ENCODE measurements at regions not wholly inside any gene's neighbourhood (a gene's known extent, or its start where the extent isn't known, plus 50 kb on each side); places are given as distances from the start of the nearest gene placed in this dataset.

DNA sequence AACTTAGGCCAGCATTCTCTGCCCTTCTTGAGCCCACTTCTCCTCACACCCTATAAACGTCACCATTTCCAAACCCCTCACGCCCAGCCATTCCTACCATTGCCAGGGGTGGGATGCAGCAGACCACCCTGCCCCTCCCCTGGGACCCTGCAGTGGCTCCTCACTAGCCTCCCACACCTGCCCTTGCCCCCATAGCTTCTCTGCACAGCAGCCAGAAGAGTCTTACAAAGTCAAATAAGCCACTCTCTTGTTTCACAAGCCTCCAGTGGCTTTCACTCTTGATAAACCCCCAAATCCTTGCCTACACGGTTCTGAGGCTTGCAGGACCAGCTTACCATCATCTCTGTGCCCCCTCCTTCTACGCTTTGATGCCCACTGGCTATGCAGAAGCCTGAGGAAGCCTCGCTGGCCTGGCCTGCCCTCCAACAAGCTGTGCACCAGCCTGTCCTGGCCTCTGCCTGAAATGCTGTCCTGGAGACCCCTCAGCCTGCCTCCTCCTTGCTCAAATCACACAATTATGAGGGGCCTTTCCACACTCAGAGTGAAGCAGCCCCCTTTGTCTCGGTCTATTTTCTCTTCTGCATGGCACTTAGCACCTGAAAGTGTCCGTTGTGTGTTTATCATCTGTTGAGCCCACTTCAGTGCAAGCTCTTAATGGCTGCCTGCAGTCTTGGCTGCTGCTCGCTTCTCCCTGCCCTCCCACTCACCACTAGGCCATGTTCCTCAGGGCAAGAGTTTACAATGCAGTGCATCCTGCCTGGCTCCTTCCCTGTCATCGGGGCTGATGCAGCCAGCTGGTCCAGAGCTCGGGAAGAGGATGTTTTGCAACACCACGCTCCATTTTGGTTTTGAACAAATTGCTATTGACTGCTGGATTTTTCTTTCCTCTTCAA lies 82.6 kb upstream of the RGPD5 start:
- no peaks in the 10 kb centered on the region for H3K9me3 Mint-ChIP-seq
- Histone ChIP-seq H3K27me3 (no peaks in the 10 kb centered on the region), H3F3A (ENCODE audit: low read depth) (no peaks in the 10 kb centered on the region), H3K27ac (no peak overlapping the region), H2AFZ (replicated peaks) (peak overlapping the region; percentile 85), H3K4me2 (no peak overlapping the region), H3K9me3 (ENCODE audit: low read depth) (no peaks in the 10 kb centered on the region), H3K36me3 (no peaks in the 10 kb centered on the region), H4K20me1 (ENCODE audit: low read depth) (no peaks in the 10 kb centered on the region), H3K9ac (no peak overlapping the region), H3K4me3 (no peak overlapping the region), H3K79me2 (ENCODE audit: low read depth) (no peaks in the 10 kb centered on the region), H3K4me1 (no peaks in the 10 kb centered on the region)
- no peak for TF ChIP-seq EZH2phosphoT487 (IDR thresholded peaks at IDR 0.05)
- TF ChIP-seq EZH2 (IDR thresholded peaks at IDR 0.05), result no peak
- TF ChIP-seq, protein P1, sequence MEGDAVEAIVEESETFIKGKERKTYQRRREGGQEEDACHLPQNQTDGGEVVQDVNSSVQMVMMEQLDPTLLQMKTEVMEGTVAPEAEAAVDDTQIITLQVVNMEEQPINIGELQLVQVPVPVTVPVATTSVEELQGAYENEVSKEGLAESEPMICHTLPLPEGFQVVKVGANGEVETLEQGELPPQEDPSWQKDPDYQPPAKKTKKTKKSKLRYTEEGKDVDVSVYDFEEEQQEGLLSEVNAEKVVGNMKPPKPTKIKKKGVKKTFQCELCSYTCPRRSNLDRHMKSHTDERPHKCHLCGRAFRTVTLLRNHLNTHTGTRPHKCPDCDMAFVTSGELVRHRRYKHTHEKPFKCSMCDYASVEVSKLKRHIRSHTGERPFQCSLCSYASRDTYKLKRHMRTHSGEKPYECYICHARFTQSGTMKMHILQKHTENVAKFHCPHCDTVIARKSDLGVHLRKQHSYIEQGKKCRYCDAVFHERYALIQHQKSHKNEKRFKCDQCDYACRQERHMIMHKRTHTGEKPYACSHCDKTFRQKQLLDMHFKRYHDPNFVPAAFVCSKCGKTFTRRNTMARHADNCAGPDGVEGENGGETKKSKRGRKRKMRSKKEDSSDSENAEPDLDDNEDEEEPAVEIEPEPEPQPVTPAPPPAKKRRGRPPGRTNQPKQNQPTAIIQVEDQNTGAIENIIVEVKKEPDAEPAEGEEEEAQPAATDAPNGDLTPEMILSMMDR (IDR thresholded peaks at IDR 0.05), result no peak
- no peak for DNase-seq (ENCODE audit: low spot score)
- H3K36me3 Mint-ChIP-seq, result no peaks in the 10 kb centered on the region
- peaks cover 20% of the 10 kb centered on the region for H3K4me1 Mint-ChIP-seq
- H3K27ac Mint-ChIP-seq, result peak overlapping the region; percentile 28
- H3K27me3 Mint-ChIP-seq (ENCODE audit: insufficient read depth, low read depth), result peaks cover 4% of the 10 kb centered on the region
- no peak overlapping the region for H3K4me3 Mint-ChIP-seq

DNA sequence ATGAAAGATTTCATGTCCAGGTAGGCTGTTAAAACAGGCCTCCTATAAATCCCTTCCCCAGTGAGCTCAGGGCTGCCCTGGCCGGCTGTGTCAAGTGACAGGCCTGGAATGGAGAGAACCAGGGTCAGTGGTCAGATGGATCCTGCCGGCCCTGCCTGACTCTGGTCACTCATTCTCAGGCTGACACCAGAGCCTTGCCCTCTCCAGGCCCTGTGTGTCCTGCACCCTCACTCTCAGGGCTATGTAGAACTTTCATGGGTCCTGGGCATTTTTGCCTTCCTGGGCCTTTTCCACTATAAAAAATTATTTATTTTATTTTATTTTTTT lies 82.0 kb upstream of the RGPD5 start:
- H3K9me3 Mint-ChIP-seq, result peaks cover 2% of the 10 kb centered on the region
- no peak overlapping the region for H3K9ac ChIP-seq
- H3K9me3 ChIP-seq (ENCODE audit: low read depth), result no peaks in the 10 kb centered on the region
- H2AFZ ChIP-seq (replicated peaks), result no peak overlapping the region
- H3K27ac Mint-ChIP-seq, result no peak overlapping the region
- H3K4me3 Mint-ChIP-seq, result no peak overlapping the region
- TF ChIP-seq EZH2phosphoT487 (IDR thresholded peaks at IDR 0.05), result no peak
- no peak for TF ChIP-seq EZH2 (IDR thresholded peaks at IDR 0.05)
- TF ChIP-seq, protein P1 (IDR thresholded peaks at IDR 0.05), result no peak
- no peaks in the 10 kb centered on the region for H3K4me1 ChIP-seq
- no peaks in the 10 kb centered on the region for H3K36me3 Mint-ChIP-seq
- H3K36me3 ChIP-seq, result no peaks in the 10 kb centered on the region
- no peaks in the 10 kb centered on the region for H3K79me2 ChIP-seq (ENCODE audit: low read depth)
- H3K4me2 ChIP-seq, result no peak overlapping the region
- no peak overlapping the region for H3K27ac ChIP-seq
- H3K4me1 Mint-ChIP-seq, result peaks cover 18% of the 10 kb centered on the region
- H3K4me3 ChIP-seq, result no peak overlapping the region
- H3K27me3 Mint-ChIP-seq (ENCODE audit: insufficient read depth, low read depth), result peaks cover 4% of the 10 kb centered on the region
- H3K27me3 ChIP-seq, result no peaks in the 10 kb centered on the region
- H4K20me1 ChIP-seq (ENCODE audit: low read depth), result no peaks in the 10 kb centered on the region
- H3F3A ChIP-seq (ENCODE audit: low read depth), result no peaks in the 10 kb centered on the region
- no peak for DNase-seq (ENCODE audit: low spot score)

DNA sequence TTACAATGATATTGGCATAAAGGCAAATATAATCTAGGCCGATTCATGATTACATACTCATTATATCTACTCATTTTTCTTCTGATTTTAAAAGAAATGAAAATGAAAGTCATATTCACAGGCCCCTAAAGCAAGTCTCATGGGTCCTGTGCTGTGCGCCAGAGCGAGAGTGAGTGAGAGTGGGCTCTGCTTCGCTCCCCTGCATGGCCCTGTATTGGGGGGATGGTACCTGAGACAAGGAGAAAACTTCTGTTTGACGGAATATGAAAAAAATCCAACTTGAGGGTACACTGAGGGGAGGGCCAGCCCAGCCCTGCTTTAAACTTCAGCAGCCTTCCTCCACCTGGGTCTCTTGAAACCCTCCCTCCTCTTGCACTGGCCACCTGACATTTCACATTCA lies 81.4 kb upstream of the RGPD5 start:
- no peak overlapping the region for H3K9ac ChIP-seq
- peaks cover 13% of the 10 kb centered on the region for H3K4me1 Mint-ChIP-seq
- no peaks in the 10 kb centered on the region for H3K9me3 ChIP-seq (ENCODE audit: low read depth)
- H3K79me2 ChIP-seq (ENCODE audit: low read depth), result no peaks in the 10 kb centered on the region
- H3K36me3 ChIP-seq, result no peaks in the 10 kb centered on the region
- H3K27me3 ChIP-seq, result no peaks in the 10 kb centered on the region
- no peak overlapping the region for H3K4me3 Mint-ChIP-seq
- no peak for DNase-seq (ENCODE audit: low spot score)
- no peak overlapping the region for H3K4me3 ChIP-seq
- H3K4me1 ChIP-seq, result no peaks in the 10 kb centered on the region
- no peak overlapping the region for H3K27ac Mint-ChIP-seq
- H3K27ac ChIP-seq, result no peak overlapping the region
- H3K36me3 Mint-ChIP-seq, result no peaks in the 10 kb centered on the region
- H3F3A ChIP-seq (ENCODE audit: low read depth), result no peaks in the 10 kb centered on the region
- peaks cover 2% of the 10 kb centered on the region for H3K9me3 Mint-ChIP-seq
- H3K4me2 ChIP-seq, result no peak overlapping the region
- TF ChIP-seq, protein P1 (IDR thresholded peaks at IDR 0.05), result no peak
- TF ChIP-seq EZH2 (IDR thresholded peaks at IDR 0.05), result no peak
- TF ChIP-seq EZH2phosphoT487 (IDR thresholded peaks at IDR 0.05), result no peak
- no peak overlapping the region for H2AFZ ChIP-seq (replicated peaks)
- H4K20me1 ChIP-seq (ENCODE audit: low read depth), result no peaks in the 10 kb centered on the region
- H3K27me3 Mint-ChIP-seq (ENCODE audit: insufficient read depth, low read depth), result peaks cover 4% of the 10 kb centered on the region

Data from neural progenitor cell (in vitro differentiated cells).